Caki2 (cell line): ENCODE measurements at regions not wholly inside any gene's neighbourhood (a gene's known extent, or its start where the extent isn't known, plus 50 kb on each side); places are given as distances from the start of the nearest gene placed in this dataset.

Experiments used
- DNase-seq: peaks from one replicate; pipeline ENCODE4 v3.0.0-alpha.2; 2015; ENCODE audit warnings: low read depth
- in situ Hi-C: cut with HindIII; loops from 2 replicates; pipeline ENCODE4 v1.10.0; 2016; ENCODE audit warnings: low sequenced_read_pairs, low pct_unique_long_range_greater_than_20kb, mixed read lengths

- DNase-seq = no peak
- in situ Hi-C loops = no loop called here
Observed at GRCh38 chr10:128922172-128922571, 544.9 kb upstream of the MGMT start.

GRCh38 chr10:128922619-128923196 lies 544.3 kb upstream of the MGMT start:
- DNase-seq = no peak
- in situ Hi-C loops = no loop called here

- no peak for DNase-seq
- in situ Hi-C loops = no loop called here
Observed at GRCh38 chr10:128924918-128925317, 542.1 kb upstream of the MGMT start.

GRCh38 chr10:128926711-128927110 lies 540.3 kb upstream of the MGMT start:
- in situ Hi-C loops = no loop called here
- DNase-seq = no peak

GRCh38 chr10:128927497-128928161 lies 539.4 kb upstream of the MGMT start:
- in situ Hi-C loops = no loop called here
- no peak for DNase-seq

- DNase-seq = no peak
- in situ Hi-C loops = no loop called here
Observed at GRCh38 chr10:128928231-128928836, 538.7 kb upstream of the MGMT start.

- DNase-seq = no peak
- in situ Hi-C loops = no loop called here
Observed at GRCh38 chr10:128929131-128929530, 537.9 kb upstream of the MGMT start.

GRCh38 chr10:128929767-128930166 lies 537.3 kb upstream of the MGMT start:
- no peak for DNase-seq
- in situ Hi-C loops = no loop called here

- in situ Hi-C loops = no loop called here
- no peak for DNase-seq
Observed at GRCh38 chr10:128930515-128930914, 536.5 kb upstream of the MGMT start.

GRCh38 chr10:128932071-128932820 lies 534.8 kb upstream of the MGMT start:
- no peak for DNase-seq
- in situ Hi-C loops = no loop called here

GRCh38 chr10:128934492-128934891 lies 532.5 kb upstream of the MGMT start:
- DNase-seq = no peak
- in situ Hi-C loops = no loop called here

GRCh38 chr10:128936392-128936791 lies 530.6 kb upstream of the MGMT start:
- in situ Hi-C loops = no loop called here
- no peak for DNase-seq

- in situ Hi-C loops = no loop called here
- no peak for DNase-seq
Observed at GRCh38 chr10:128938558-128938957, 528.5 kb upstream of the MGMT start.

GRCh38 chr10:128940081-128940480 lies 527.0 kb upstream of the MGMT start:
- no peak for DNase-seq
- in situ Hi-C loops = no loop called here

- no peak for DNase-seq
- in situ Hi-C loops = no loop called here
Observed at GRCh38 chr10:128943111-128943510, 523.9 kb upstream of the MGMT start.

GRCh38 chr10:128945398-128945797 lies 521.6 kb upstream of the MGMT start:
- in situ Hi-C loops = no loop called here
- DNase-seq = no peak

- DNase-seq = no peak
- in situ Hi-C loops = no loop called here
Observed at GRCh38 chr10:128950159-128950915, 516.7 kb upstream of the MGMT start.

- no peak for DNase-seq
- in situ Hi-C loops = no loop called here
Observed at GRCh38 chr10:128950916-128951275, 516.1 kb upstream of the MGMT start.

- in situ Hi-C loops = no loop called here
- DNase-seq = no peak
Observed at GRCh38 chr10:128952856-128953255, 514.2 kb upstream of the MGMT start.
